Sciatic nerve (tissue), 2 donors: ENCODE measurements at regions not wholly inside any gene's neighbourhood (a gene's known extent, or its start where the extent isn't known, plus 50 kb on each side); places are given as distances from the start of the nearest gene placed in this dataset.
"Not testable (repeated sequence)": the region's sequence is repeated elsewhere in the genome, so short reads cannot be mapped to it uniquely, and the experiment has no call there.

Source experiments
- ATAC-seq: fragments of 200-7000 bp; cut with Tn5 transposase; one replicate; pipeline ENCODE4 v1.9.1; 2020; ENCODE audit warnings: mild to moderate bottlenecking, moderate library complexity
- DNase-seq: peaks from one replicate; pipeline ENCODE4 v3.0.0-alpha.2; 2020; ENCODE audit warnings: low spot score
- intact Hi-C: fragments of 100-400 bp; cut with DNase I; formaldehyde crosslinking; loops from one replicate; pipeline ENCODE4 v1.14.2; 2022
- donor health status: DM: no; HTN: no; CAD: no.
- donor health status: DM: no; HTN: no; CAD: no.

DNA sequence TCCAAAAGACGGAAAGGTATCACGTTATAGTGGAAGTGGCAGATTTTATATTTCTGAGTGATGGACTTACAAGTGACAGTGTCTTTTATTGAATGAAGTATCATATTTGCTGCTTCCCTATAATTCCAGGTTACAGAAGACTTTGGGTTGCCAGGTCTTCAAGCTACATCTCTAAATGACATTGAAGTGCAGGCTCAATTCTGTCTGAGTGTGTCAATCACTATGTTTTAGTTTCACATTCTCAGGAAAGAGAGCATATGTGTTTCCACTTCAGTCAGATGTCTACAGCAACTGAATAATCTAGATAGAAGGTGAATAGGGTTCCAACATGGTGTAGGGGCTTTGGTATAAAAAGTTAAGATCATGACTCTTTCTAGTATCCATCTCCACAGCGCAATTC is 492.7 kb upstream of the API5 start:
- no peak for ATAC-seq
- intact Hi-C loops, result no loop called here
- no peak for DNase-seq

DNA sequence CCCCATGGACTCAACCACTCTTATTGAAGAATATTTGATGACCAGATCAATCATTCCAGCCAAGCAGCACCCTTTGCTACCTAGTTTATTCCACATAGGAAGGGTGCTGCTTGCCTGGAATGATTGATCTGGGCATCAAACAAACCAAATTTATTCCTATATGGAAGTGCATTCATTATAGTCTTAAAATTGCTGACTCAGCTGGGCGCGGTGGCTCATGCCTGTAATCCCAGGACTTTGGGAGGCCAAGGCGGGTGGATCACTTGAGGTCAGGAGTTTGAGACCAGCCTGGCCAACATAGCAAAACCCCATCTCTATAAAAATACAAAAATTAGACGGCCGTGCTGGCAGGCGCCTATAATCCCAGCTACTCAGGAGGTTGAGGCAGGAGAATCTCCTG is 489.6 kb upstream of the API5 start:
- intact Hi-C loops, DNase-seq, ATAC-seq: not testable (repeated sequence)

DNA sequence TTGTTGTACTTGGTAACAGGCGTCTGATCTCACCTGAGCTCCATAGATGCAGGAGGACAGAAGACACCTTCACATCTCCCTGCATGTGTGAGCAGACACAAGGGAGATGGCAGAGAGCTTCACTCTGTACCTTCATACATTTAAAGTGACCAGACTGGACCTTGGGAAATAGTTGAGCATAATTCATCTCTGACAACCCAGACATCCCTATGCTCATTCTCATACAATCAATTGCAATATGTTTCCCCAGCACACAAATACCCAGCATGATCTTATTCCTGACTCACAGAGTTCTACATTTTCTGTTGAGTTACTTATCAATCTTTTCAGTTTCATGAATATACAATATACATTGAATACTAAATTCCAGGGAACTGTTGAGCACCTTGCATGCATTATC is 488.2 kb upstream of the API5 start:
- ATAC-seq (no peak), DNase-seq (no peak)
- intact Hi-C loops, result no loop called here

DNA sequence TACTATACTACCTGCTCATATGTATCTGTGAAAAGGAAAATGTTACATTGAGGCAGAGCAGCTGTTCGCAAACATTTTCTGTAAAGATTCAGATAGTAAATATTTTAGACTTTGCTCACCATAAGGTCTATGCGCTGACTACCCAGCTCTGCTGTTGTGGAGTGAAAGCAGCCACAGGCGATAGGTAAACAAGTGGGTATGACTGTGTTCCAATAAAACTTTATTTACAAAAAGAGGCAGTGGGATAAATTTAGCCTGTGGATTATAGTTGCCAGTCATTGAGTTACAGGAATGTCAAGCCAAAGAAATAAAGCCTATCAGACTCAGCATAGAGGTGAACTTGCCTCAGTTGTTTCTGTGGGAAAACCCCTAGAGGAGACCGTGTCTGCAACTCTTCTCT is 487.7 kb upstream of the API5 start:
- ATAC-seq, result no peak
- intact Hi-C loops, result no loop called here
- no peak for DNase-seq

DNA sequence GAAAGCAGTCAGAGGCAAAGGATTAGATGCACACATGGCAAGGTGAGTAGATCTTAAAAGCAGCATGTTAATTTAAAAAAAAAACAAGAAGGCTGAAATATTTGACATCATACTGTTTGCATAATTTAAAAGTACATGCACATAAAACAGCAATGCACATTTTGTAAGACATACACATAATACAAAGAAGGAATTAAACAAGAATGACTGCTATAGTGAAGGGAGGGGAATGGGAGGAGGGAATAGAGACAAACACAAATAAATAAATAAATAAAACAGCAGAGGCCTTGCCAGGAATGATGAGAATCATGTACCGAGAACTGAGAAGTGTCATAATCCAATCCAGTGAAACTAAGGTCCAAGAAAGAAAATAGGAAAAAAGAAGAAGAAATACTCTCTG is 486.2 kb upstream of the API5 start:
- intact Hi-C loops, result no loop called here
- ATAC-seq (no peak), DNase-seq (no peak)

DNA sequence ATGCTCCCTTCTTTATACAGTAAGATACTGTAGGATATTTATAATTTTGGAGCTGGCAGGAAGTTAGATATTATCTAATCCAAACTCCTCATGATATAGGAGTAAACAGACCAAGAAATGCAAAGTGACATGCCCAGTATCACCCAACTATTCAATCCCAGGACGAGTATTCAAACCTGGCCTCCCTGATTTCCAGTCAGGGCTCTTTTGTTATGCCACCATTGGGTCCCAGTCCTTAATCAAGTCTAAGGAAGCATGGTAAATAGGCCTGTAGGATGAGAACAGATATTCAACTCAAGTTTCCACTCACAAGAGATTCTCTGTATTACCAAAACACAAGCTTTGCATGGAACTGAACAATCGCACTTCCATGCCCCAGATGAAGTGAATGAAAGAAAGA is 484.0 kb upstream of the API5 start:
- ATAC-seq, result no peak
- DNase-seq, result no peak
- intact Hi-C loops, result no loop called here

DNA sequence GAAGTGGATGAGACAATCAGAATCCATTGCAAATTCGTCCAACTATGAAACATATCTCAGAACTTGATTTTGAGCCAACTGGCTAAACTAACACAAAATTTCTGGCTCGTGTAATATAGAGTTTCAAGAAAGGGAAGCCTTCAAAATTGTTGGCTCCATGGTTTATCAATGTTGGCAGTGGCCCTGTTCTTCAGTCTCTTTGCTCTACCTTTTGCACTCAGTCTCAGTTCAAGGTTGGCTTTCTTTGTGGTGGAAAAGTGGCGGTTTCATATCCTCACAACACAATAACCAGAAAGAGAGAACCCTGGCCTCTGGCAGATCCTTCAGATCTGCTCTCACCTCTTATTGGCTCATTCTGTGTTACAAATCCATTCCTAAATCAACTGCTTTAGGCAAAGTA is 473.8 kb upstream of the API5 start:
- ATAC-seq, result no peak
- intact Hi-C loops, result no loop called here
- DNase-seq, result no peak

DNA sequence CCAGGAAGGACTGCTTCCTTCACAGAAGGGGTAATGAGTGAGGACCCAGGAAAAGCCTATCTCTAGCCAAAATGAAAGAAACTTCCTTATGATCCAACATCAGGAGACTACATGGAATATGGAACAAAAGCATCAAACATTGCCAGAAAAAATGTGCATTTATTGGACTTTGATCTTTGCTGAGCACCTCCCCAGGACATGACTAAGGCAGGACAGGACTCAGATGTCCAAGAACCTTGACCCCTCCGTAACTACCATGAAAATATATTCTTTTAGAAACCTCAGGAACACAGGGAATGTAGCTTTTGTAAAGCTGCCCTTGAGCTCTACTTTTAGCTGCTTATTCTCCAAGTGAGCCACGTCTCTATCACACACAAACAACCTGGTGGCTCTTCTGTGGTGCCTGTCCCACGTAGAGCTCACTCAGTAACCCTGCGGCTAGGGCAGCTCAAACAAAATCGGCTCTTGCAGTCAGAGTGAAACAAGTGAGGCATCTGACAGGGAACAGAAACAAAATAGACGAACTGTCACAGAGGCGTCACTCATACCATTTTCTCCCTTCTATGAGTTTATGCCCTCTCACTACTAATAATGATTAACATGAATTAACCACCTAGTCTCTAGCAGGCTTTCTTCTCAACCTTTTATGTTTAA is 471.5 kb upstream of the API5 start:
- intact Hi-C loops, result no loop called here
- DNase-seq, result no peak
- ATAC-seq, result no peak

DNA sequence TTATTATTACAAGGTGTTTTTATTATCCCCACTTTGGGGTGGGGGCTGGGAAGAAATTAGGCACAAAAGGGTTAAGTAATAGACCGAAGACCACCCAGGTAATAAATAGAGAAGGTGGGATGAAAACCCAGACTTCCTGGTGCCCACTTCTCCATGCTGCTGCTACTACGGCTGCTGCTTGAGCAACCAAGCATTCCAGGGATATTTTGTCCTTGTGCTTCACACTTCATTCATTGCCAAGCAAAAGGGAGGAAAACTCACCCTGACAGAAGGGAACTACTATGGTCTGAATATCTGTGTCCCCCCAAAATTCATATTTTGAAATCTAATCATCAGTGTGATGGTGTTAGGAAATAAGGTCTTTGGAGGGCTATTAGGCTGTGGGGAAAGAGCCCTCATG is 470.9 kb upstream of the API5 start:
- DNase-seq, result no peak
- ATAC-seq, result no peak
- intact Hi-C loops, result no loop called here

DNA sequence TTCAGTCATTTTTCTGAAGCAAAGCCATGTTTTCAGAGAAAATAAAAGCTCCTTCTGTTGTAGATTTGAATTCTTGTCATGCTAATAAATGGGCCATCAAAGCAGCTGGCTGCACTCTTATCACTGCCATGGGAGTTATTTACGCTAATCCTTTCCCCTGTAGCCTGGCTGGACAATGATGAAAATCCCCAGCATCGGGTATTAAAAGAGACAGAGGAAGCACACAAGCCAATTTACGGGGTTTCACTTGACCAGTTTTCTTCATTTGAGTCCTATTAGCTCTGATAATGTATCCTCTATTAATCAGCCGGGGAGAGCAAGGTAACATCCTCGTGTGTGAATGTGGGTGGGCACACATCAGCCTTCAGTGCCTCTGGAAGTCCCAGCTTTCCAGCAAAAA is 470.2 kb upstream of the API5 start:
- DNase-seq (no peak), ATAC-seq (no peak)
- intact Hi-C loops, result no loop called here

DNA sequence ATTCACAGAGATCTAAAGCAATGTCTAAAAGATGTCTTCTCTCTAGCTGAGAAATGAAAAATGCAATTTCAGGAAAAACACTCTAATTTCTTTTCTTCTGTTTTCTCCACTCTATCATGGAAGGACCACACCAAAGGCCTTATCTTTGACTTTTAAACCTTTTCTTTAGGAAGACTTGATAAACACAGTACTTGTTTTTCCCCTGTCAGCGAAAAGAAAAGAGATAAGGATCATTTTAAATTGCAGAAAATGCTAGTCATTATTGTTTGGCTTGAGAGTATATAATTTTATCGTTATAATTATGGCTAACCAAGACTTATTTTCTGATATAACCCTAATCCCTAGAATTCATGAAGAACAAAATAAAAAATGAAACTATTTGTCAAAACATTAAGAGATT is 462.4 kb upstream of the API5 start:
- no peak for DNase-seq
- ATAC-seq, result no peak
- intact Hi-C loops, result no loop called here

DNA sequence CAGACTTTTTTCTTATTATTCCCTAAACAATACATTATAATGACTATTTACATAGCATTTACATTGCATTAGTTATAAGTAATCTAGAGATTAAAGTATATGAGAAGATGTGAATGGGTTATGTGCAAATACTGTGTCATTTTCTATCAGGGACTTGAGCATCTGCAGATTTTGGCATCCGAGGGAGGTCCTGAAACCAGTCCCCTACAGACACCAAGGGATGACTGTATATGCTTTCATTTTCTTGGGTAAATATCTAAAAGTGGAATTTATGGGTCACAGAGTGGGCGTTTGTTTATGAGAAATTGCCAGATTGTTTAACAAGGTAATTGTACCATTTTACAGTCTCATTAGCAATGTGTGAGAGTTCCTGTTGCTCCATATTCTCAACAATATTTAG is 454.5 kb upstream of the API5 start:
- ATAC-seq (no peak), DNase-seq (no peak)
- intact Hi-C loops, result no loop called here

DNA sequence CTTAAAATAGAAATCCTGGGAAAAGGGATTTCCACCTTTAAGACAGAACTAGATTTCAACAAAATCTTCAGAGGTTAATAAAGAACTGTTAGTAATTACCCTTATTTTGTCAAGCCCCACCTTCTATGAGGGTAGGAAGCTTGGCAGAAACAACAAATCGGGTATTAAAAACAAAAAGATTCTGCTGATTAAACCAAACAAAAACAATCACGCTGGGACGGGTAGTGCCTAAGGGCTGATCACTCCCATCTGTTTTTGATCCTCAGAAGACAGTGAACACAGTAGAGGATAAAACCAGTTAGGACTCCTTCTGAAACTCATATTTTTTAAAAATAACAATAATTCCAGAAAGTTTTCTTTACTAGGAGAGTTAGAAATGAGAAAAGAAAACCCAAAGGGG is 441.3 kb upstream of the API5 start:
- ATAC-seq, result no peak
- intact Hi-C loops, result no loop called here
- no peak for DNase-seq

DNA sequence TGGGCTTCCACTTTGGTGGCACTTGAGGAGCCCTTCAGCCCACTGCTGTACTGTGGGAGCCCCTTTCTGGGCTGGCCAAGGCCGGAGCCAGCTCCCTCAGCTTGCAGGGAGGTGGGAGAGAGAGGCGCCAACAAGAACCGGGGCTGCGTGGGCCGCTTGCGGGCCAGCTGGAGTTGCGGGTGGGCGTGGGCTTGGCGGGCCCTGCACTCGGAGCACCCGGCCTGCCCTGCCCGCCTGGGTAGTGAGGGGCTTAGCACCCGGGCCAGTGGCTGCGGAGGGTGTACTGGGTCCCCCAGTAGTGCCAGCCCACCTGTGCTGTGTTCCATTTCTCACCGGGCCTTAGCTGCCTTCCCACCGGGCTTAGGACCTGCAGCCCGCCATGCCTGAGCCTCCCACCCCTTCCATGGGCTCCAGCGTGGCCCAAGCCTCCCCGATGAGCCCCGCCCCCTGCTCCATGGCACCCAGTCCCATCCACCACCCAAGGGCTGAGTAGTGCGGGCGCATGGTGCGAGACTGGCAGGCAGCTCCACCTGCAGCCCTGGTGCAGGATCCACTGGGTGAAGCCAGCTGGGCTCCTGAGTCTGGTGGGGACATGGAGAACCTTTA is 437.9 kb upstream of the API5 start:
- DNase-seq, intact Hi-C loops, ATAC-seq: not testable (repeated sequence)

DNA sequence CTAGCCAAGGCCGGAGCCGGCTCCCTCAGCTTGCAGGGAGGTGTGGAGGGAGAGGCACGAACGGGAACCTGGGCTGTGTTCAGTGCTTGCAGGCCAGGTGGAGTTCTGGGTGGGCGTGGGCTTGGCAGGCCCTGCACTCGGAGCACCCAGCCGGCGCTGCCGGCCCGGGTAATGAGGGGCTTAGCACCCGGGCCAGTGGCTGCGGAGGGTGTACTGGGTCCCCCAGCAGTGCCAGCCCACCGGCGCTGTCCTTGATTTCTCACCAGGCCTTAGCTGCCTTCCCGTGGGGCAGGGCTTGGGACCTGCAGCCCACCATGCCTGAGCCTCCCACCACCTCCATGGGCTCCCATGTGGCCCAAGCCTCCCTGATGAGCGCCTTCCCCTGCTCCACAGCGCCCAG is 430.5 kb upstream of the API5 start:
- ATAC-seq, DNase-seq, intact Hi-C loops: not testable (repeated sequence)

DNA sequence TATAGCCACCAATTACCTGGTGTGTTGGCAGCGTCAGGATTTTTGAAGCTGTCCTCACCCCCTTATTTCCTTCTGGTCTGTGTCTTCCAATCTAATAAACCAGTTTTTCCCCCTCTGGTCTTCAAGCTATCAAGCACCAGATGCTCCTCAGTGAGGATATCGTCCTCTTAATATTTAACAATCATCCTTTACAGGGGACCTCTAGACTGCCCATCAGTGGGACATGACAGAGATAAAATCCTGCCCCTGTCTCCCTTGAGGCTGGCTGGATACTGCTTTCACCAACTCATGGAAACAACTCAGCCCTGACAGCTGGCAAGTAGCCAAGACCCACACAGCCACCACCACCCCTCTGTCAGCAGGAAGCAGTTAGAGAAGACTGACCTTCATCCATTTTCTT is 421.0 kb upstream of the API5 start:
- intact Hi-C loops, result no loop called here
- ATAC-seq, result no peak
- DNase-seq, result no peak

DNA sequence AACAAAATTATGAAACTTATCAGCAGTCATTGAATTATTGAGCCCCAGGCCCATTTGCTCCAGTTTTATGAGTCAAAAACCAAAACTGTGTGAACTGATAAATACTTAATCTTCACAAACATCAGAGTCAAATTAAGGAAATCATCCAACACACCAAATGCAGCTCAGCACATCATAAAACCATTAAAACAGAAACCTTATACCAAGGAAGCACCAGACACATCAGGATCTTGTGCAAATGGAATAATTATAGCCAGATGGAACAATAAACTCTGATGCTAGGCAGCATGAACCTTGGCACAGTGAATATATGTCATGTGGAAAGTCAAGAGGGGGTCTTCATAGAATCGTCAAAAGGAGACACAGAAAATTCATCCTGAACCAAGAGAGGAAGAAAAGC is 410.7 kb upstream of the API5 start:
- DNase-seq (no peak), ATAC-seq (no peak)
- intact Hi-C loops, result no loop called here

DNA sequence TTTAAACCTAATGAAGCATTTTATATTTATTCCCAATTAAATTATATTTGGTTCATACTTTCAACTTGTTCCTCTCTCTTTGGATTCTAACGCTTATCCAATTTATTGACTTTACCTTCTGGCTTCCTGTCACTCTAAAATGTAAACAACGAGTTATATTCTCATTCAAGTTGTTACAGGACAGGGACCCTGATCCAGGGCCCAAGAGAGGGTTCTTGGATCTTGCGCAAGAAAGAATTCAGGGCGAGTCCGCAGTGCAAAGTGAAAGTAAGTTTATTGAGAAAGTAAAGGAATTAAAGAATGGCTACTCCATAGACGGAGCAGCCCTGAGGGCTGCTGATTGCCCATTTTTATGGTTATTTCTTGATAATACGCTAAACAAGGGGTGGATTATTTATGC is 405.6 kb upstream of the API5 start:
- no peak for DNase-seq
- no peak for ATAC-seq
- intact Hi-C loops, result no loop called here

DNA sequence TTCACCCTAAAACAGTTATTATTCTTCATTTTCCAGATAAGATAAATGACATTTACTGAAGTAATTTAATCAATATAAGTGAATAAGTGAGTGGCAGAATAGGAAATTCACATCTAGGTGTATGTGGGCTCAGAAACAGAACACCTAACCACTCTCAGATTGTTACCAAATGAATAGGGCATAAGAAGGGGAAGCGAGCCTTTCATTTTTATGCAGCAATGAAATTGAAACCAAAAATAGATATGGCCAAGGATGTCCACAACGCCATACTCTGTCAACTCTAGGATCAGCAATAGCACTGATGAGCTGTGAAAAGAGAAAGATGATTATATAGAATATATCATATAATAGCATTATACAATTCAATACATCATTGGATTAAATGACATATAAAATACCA is 398.1 kb upstream of the API5 start:
- intact Hi-C loops, result no loop called here
- no peak for ATAC-seq

DNA sequence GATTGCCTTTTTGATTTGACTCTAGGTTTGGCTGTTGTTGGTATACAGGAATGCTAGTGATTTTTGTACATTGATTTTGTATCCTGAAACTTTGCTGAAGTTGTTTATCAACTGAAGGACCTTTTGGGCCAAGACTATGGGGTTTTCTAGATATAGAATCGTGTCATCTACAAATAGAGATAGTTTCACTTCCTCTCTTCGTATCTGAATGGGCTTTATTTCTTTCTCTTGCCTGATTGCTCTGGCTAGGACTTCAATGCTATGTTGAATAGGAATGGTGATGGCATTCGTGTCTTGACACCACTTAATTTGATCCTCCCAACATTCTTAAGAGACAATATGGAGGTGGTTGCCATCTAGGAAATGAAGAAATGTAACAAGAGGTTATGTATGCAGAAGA is 388.1 kb upstream of the API5 start:
- intact Hi-C loops, result no loop called here
- DNase-seq, result no peak
- ATAC-seq, result no peak

More for the DNA sequence above, 398.1 kb upstream of the API5 start:
- DNase-seq, result no peak

DNA sequence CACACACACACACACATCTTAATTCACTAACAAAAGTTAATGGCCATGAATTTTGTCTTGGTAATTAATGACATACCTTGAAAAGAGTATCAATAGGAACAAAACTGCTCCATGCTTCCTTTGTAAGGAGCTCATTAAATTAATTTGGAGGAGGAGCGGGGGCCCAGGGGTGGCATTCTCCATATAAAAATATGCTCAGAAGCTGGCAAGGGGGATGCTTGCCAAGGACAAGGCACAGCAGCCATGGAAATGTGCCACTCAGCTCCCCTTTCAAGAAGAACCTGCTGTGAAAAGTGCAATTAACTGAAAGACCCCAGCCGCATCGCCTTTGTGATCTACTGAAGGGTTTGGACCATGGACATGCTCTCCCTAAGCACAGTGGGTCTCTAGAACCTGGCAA is 385.9 kb upstream of the API5 start:
- DNase-seq, result no peak
- no peak for ATAC-seq
- intact Hi-C loops, result no loop called here
